Vagina (tissue), 2 donors: ENCODE measurements at regions not wholly inside any gene's neighbourhood (a gene's known extent, or its start where the extent isn't known, plus 50 kb on each side); places are given as distances from the start of the nearest gene placed in this dataset.

Source experiments
- POLR2A ChIP-seq, 2 donors: fragments of 450-650 bp; IDR thresholded peaks; one replicate each; pipeline ENCODE4 v1.6.1; 2017; ENCODE audit warnings: antibody characterized with exemption in 2 of 2, mild to moderate bottlenecking in 2 of 2, moderate library complexity in 2 of 2
- POLR2AphosphoS5 ChIP-seq, 2 donors: sonication (generic); formaldehyde crosslinking; IDR thresholded peaks; one replicate each; pipeline ENCODE4 v1.9.0; 2017; ENCODE audit warnings: antibody characterized with exemption in 2 of 2, mild to moderate bottlenecking in 2 of 2, low read depth in 1 of 2; ENCODE audit not compliant: insufficient read depth in 1 of 2
- TF ChIP-seq, protein P1 (sequence below), 3 experiments: fragments of 450-650 bp in 2 of 3; fragments of 200-600 bp in 1 of 3; sonication (generic) in 1 of 3; IDR thresholded peaks; one replicate each; pipeline ENCODE4 v1.5.1; 2017 to 2019; ENCODE audit warnings: antibody characterized with exemption in 3 of 3, mild to moderate bottlenecking in 2 of 3, moderate library complexity in 2 of 3

GRCh38 chr5:163890261-163890660 is 384.8 kb downstream of the MAT2B start:
- TF ChIP-seq, protein P1, sequence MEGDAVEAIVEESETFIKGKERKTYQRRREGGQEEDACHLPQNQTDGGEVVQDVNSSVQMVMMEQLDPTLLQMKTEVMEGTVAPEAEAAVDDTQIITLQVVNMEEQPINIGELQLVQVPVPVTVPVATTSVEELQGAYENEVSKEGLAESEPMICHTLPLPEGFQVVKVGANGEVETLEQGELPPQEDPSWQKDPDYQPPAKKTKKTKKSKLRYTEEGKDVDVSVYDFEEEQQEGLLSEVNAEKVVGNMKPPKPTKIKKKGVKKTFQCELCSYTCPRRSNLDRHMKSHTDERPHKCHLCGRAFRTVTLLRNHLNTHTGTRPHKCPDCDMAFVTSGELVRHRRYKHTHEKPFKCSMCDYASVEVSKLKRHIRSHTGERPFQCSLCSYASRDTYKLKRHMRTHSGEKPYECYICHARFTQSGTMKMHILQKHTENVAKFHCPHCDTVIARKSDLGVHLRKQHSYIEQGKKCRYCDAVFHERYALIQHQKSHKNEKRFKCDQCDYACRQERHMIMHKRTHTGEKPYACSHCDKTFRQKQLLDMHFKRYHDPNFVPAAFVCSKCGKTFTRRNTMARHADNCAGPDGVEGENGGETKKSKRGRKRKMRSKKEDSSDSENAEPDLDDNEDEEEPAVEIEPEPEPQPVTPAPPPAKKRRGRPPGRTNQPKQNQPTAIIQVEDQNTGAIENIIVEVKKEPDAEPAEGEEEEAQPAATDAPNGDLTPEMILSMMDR (IDR thresholded peaks at IDR 0.05): no peak
- TF ChIP-seq POLR2A (IDR thresholded peaks at IDR 0.05): no peak
- TF ChIP-seq POLR2AphosphoS5 (IDR thresholded peaks at IDR 0.05; ENCODE audit: insufficient read depth in 1 of 2, low read depth in 1 of 2): no peak
